OCI-LY3 (cell line): ENCODE measurements at regions not wholly inside any gene's neighbourhood (a gene's known extent, or its start where the extent isn't known, plus 50 kb on each side); places are given as distances from the start of the nearest gene placed in this dataset.

ENCODE experiments used
- CTCF ChIP-seq: fragments of 200-600, 300-600 bp; sonication (generic); IDR thresholded peaks from 2 replicates; pipeline ENCODE4 v1.5.1; 2014; ENCODE audit warnings: antibody characterized with exemption, low read length, low read depth
- EZH2phosphoT487 ChIP-seq: fragments of 200-600 bp; shearing (Covaris generic); IDR thresholded peaks from 2 replicates; pipeline ENCODE4 v1.6.1; 2018; ENCODE audit warnings: antibody characterized with exemption, mixed run types, low read depth

GRCh38 chrX:131874300-131874699, 148.8 kb upstream of the STK26 start:
- TF ChIP-seq CTCF (no peak), EZH2phosphoT487 (no peak)
